ENCODE measurements at regions not wholly inside any gene's neighbourhood (a gene's known extent, or its start where the extent isn't known, plus 50 kb on each side); places are given as distances from the start of the nearest gene placed in this dataset.
"Not testable (repeated sequence)": the region's sequence is repeated elsewhere in the genome, so short reads cannot be mapped to it uniquely, and the experiment has no call there.

DNA sequence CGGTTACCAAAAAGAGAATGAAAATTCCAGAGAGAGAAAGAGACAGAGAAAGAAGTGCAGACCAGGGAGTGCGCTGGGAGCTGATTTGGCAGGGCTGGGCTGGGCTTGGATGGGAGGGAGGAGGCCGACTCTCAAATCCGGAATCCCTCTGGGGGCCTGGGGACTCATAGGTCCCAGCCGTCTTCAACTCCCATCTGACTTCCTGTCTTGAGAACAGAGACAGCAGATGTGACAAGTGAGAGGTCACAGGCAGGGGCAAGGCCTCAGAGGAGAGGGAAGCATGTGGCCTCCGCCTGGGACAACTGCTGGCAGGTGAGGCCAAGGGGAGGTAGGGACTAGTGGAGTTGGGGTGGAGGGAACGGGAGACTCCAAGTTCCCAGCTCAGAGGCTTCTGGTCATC is 172.9 kb downstream of the GOSR1 start:
- not testable (repeated sequence) for DNase-seq (ENCODE audit: extremely low read depth, insufficient read length); H3K36me3 ChIP-seq (ENCODE audit: control insufficient read depth, insufficient read depth, low read length); H3K27me3 ChIP-seq (replicated peaks; ENCODE audit: control insufficient read depth, insufficient read depth, low read length); H3K4me3 ChIP-seq (replicated peaks; ENCODE audit: low read depth, low read length)

DNA sequence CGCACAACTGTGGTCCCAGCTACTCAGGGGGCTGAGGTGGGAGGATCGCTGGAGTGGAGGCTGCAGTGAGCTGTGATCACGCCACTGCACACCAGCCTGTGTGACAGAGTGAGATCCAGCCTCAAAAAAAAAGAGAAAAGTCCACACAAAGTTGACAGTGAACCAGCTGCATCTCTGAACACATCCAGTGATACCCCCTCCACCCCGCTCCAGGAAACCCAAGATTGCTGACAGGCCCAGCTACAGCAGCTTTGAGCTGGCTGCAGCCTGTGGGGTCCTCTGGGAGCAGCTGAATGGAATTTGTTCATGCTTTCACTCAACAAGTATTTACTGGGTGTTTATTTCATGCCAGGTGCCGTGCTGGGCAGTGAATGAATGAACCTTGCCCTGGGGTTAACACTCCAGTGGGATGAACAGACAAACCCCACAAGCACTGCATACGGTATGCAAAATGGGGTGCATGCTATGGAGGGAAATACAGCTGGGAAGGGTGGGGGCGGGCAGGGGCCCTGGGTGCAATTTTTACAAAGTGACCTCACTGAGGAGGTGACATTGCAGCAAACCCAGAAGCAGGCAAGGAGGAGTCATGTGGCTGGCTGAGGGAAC is 170.9 kb downstream of the GOSR1 start:
- H3K27me3 ChIP-seq (replicated peaks; ENCODE audit: control insufficient read depth, insufficient read depth, low read length); DNase-seq (ENCODE audit: extremely low read depth, insufficient read length); H3K4me3 ChIP-seq (replicated peaks; ENCODE audit: low read depth, low read length); H3K36me3 ChIP-seq (ENCODE audit: control insufficient read depth, insufficient read depth, low read length): not testable (repeated sequence)

DNA sequence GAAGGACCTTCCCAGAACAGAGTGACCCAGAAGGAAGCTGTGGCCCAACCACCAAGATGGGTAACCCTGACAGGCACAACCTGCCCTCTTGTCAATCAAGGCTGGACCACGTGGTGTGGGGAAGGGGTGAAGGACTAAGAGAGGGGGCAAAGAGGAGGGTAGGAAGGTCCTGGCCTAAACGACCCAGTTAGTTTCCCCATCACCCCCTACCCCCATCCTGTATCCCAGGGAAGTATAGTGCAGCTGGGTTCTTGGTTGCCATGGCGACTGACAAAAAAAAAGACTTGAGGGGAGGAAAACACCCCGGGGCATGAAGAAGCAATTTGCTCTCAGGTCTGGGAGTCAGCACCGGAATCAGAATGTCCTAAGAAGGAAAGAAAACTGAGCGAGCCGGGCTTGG is 168.7 kb downstream of the GOSR1 start:
- DNase-seq (ENCODE audit: extremely low read depth, insufficient read length); H3K27me3 ChIP-seq (replicated peaks; ENCODE audit: control insufficient read depth, insufficient read depth, low read length); H3K4me3 ChIP-seq (replicated peaks; ENCODE audit: low read depth, low read length): not testable (repeated sequence)

DNA sequence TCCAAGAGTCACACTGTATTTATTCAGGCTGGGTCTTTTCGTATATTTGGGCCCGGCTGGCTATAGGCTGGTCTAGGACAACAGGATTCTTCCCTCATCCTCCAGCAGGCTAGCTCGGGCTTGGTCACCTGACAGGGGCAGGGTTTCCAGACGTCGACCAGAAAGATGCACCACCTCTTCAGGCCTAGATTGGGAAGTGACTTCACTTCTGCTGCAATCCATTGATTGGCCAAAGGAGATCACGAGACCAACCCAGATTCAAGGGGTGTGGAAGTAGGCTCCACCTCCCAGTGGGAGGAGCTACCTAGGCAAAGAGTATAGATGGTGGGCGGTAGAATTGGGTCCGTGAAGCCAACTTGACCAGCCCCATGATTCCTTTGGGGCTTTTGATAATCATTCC is 167.5 kb downstream of the GOSR1 start:
- H3K36me3 ChIP-seq (ENCODE audit: control insufficient read depth, insufficient read depth, low read length); H3K27me3 ChIP-seq (replicated peaks; ENCODE audit: control insufficient read depth, insufficient read depth, low read length); DNase-seq (ENCODE audit: extremely low read depth, insufficient read length); H3K4me3 ChIP-seq (replicated peaks; ENCODE audit: low read depth, low read length): not testable (repeated sequence)

More for the DNA sequence above, 168.7 kb downstream of the GOSR1 start:
- not testable (repeated sequence) for H3K36me3 ChIP-seq (ENCODE audit: control insufficient read depth, insufficient read depth, low read length)

DNA sequence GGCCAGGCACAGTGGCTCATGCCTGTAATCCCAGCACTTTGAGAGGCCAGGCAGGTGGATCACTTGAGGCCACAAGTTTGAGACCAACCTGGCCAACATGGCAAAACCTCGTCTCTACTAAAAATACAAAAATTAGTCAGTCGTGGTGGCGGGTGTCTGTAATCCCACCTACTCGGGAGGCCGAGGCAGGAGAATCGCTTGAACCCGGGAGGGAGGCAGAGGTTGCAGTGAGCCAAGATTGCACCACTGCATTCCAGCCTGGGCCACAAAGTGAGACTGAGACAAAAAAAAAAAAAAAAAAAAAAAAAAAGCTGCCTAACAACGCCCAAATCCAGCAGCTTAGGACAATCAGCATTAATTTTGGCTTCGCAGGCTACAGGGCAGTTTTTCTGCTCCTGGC is 167.1 kb downstream of the GOSR1 start:
- not testable (repeated sequence) for DNase-seq (ENCODE audit: extremely low read depth, insufficient read length); H3K4me3 ChIP-seq (replicated peaks; ENCODE audit: low read depth, low read length); H3K36me3 ChIP-seq (ENCODE audit: control insufficient read depth, insufficient read depth, low read length); H3K27me3 ChIP-seq (replicated peaks; ENCODE audit: control insufficient read depth, insufficient read depth, low read length)

DNA sequence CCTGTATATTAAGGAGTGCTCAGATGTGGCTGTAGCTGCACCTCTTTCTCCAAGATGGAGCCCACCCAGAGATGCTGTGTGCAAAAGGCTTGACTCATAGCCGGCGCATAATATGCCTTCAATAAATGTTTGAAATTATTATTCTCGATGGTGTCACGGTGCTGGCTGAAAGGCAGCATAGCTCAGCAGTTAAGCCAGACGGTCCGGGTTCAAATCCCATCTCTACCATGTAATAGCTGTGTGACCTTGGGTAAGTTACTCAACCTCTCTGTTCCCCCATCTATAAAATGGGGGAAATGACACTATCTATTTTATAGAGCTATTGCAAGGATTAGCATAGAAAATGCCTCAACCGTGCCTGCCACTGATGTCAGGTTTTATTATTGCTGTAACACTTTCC is 164.2 kb downstream of the GOSR1 start:
- not testable (repeated sequence) for DNase-seq (ENCODE audit: extremely low read depth, insufficient read length); H3K36me3 ChIP-seq (ENCODE audit: control insufficient read depth, insufficient read depth, low read length); H3K4me3 ChIP-seq (replicated peaks; ENCODE audit: low read depth, low read length); H3K27me3 ChIP-seq (replicated peaks; ENCODE audit: control insufficient read depth, insufficient read depth, low read length)

DNA sequence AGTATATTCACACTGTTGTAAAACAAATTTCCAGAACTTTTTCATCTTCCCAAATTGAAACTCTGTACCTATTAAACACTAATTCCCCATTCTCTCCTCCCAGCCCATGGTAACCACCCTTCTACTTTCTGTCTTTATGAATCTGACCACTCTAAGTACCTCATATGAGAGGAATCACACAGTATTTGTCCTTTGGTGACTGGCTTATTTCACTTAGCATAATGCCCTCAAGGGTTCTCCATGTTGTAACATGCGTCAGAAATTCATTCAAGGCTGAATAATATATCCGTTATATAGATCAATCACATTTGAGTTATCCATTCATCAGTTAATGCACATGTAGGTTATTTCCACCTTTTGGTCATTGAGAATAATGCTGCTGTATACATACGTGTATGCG is 162.2 kb downstream of the GOSR1 start:
- not testable (repeated sequence) for H3K36me3 ChIP-seq (ENCODE audit: control insufficient read depth, insufficient read depth, low read length); H3K27me3 ChIP-seq (replicated peaks; ENCODE audit: control insufficient read depth, insufficient read depth, low read length); DNase-seq (ENCODE audit: extremely low read depth, insufficient read length); H3K4me3 ChIP-seq (replicated peaks; ENCODE audit: low read depth, low read length)

DNA sequence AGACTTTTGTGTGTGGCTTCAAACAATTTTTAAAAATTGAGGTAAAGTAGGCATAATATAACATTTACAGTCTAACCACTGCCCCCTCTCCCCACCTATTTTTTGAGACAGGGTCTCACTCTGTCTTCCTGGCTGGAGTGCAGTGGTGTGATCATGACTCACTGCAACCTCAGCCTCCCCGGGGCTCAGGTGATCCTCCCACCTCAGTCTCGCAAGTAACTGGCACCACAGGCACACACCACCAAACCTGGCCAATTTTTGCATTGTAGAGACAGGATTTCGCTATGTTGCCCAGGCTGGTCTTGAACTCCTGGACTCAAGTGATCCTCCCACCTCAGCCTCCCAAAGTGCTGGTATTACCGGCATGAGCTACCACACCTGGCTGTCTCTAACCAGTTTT is 161.8 kb downstream of the GOSR1 start:
- not testable (repeated sequence) for H3K36me3 ChIP-seq (ENCODE audit: control insufficient read depth, insufficient read depth, low read length); H3K27me3 ChIP-seq (replicated peaks; ENCODE audit: control insufficient read depth, insufficient read depth, low read length); DNase-seq (ENCODE audit: extremely low read depth, insufficient read length); H3K4me3 ChIP-seq (replicated peaks; ENCODE audit: low read depth, low read length)

DNA sequence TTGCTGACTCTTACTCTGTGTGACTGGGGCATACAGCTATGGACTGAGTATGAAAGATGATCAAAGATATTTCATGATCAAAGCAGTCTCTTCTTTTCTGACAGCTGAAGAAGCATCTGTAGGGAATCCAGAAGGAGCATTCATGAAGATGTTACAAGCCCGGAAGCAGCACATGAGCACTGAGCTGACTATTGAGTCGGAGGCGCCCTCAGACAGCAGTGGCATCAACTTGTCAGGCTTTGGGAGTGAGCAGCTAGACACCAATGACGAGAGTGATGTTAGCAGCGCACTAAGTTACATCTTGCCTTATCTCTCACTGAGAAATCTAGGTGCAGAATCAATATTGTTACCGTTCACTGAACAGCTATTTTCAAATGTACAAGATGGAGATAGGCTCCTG is 154.4 kb downstream of the GOSR1 start:
- H3K36me3 ChIP-seq (ENCODE audit: control insufficient read depth, insufficient read depth, low read length); H3K4me3 ChIP-seq (replicated peaks; ENCODE audit: low read depth, low read length); DNase-seq (ENCODE audit: extremely low read depth, insufficient read length); H3K27me3 ChIP-seq (replicated peaks; ENCODE audit: control insufficient read depth, insufficient read depth, low read length): not testable (repeated sequence)

DNA sequence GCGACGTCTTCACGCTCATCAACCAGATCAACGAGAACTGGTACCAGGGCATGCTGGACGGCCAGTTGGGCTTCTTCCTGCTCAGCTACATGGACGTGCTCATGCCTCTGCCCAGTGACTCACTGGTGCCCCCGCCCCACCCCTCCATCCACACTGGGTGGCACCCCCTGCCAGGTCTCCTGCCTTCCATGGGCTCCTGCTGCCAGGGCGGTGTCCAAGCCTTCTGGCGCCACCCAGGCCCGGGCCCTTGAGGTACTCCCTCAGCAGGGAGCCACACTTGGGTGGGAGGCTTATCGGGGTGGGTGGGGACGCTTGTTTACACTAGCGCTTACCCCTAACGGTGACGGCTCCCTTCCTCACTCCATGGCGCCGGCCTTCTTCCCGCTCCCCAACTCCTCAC is 148.2 kb downstream of the GOSR1 start:
- H3K27me3 ChIP-seq (replicated peaks; ENCODE audit: control insufficient read depth, insufficient read depth, low read length); H3K36me3 ChIP-seq (ENCODE audit: control insufficient read depth, insufficient read depth, low read length); H3K4me3 ChIP-seq (replicated peaks; ENCODE audit: low read depth, low read length); DNase-seq (ENCODE audit: extremely low read depth, insufficient read length): not testable (repeated sequence)

DNA sequence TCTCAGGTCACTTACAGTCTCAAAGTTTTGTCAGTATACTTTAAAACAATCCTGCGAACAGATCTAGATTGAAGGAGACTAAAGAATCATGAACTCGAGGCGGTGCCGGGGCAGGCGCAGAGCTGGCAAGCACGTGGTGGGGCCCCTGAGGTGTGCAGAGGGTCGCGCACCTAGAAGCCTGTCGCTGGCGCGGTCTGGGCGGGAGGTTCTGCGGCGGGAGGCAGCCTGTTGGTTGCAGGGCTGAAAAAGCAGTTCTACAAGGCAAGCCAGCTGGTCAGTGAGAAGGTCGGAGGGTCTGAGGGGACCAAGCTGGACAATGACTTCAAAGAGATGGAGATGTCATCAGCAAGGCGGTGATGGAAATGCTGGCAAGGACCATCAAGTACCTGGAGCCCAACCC is 147.0 kb downstream of the GOSR1 start:
- not testable (repeated sequence) for H3K36me3 ChIP-seq (ENCODE audit: control insufficient read depth, insufficient read depth, low read length); DNase-seq (ENCODE audit: extremely low read depth, insufficient read length); H3K27me3 ChIP-seq (replicated peaks; ENCODE audit: control insufficient read depth, insufficient read depth, low read length); H3K4me3 ChIP-seq (replicated peaks; ENCODE audit: low read depth, low read length)

DNA sequence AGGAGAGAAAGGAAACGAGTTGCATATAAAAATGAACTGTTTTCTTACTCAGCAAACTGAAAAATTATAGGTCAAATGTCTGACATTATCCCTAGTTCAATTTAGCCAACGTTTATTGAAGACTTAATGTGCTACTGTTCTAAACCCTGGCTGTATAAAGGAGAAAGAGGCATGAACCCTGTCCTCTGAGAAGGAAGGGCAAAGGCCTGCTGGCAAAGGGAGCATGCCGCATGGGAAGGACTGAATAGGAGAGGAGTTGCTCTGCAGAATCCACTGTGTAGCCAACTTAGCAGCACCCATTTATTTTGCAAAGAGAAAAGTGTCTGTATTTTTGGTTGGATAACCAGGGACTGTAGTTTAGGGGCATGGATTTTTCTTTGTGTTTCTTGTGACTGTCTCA is 132.5 kb downstream of the GOSR1 start:
- not testable (repeated sequence) for DNase-seq (ENCODE audit: extremely low read depth, insufficient read length); H3K36me3 ChIP-seq (ENCODE audit: control insufficient read depth, insufficient read depth, low read length); H3K4me3 ChIP-seq (replicated peaks; ENCODE audit: low read depth, low read length); H3K27me3 ChIP-seq (replicated peaks; ENCODE audit: control insufficient read depth, insufficient read depth, low read length)
